Activated naive CD8-positive, alpha-beta T cell treated with anti-CD3 and anti-CD28 coated beads for 36 hours (primary cell): ENCODE measurements at regions not wholly inside any gene's neighbourhood (a gene's known extent, or its start where the extent isn't known, plus 50 kb on each side); places are given as distances from the start of the nearest gene placed in this dataset.
"Not testable (repeated sequence)": the region's sequence is repeated elsewhere in the genome, so short reads cannot be mapped to it uniquely, and the experiment has no call there.

Experiments used
- DNase-seq: peaks from one replicate; pipeline ENCODE4 v3.0.0; 2021
- H3K27ac Mint-ChIP-seq: one replicate; pipeline ENCODE4 v1.8.0; 2022; ENCODE audit warnings: mild to moderate bottlenecking, moderate library complexity, mixed read lengths
- H3K27me3 Mint-ChIP-seq: one replicate; pipeline ENCODE4 v1.8.0; 2022; ENCODE audit warnings: mild to moderate bottlenecking, mixed read lengths
- H3K36me3 Mint-ChIP-seq: one replicate; pipeline ENCODE4 v1.8.0; 2021; ENCODE audit warnings: mild to moderate bottlenecking, mixed read lengths
- H3K4me1 Mint-ChIP-seq: one replicate; pipeline ENCODE4 v1.8.0; 2021; ENCODE audit warnings: mixed read lengths
- H3K4me3 Mint-ChIP-seq: one replicate; pipeline ENCODE4 v1.8.0; 2022; ENCODE audit warnings: mild to moderate bottlenecking, moderate library complexity, mixed read lengths
- H3K9me3 Mint-ChIP-seq: one replicate; pipeline ENCODE4 v1.8.0; 2022; ENCODE audit warnings: mixed read lengths

- no peak overlapping the region for H3K27ac Mint-ChIP-seq
- no peak overlapping the region for H3K4me3 Mint-ChIP-seq
- DNase-seq: no peak
- H3K27me3 Mint-ChIP-seq: no peaks in the 10 kb centered on the region
- H3K36me3 Mint-ChIP-seq: no peaks in the 10 kb centered on the region
- no peaks in the 10 kb centered on the region for H3K4me1 Mint-ChIP-seq
- H3K9me3 Mint-ChIP-seq: no peaks in the 10 kb centered on the region
These were observed 710.9 kb upstream of the SPRY2 start for GRCh38 chr13:81051873-81052272.

- H3K4me3 Mint-ChIP-seq: no peak overlapping the region
- peaks cover 2% of the 10 kb centered on the region for H3K9me3 Mint-ChIP-seq
- H3K27me3 Mint-ChIP-seq: no peaks in the 10 kb centered on the region
- DNase-seq: no peak
- H3K36me3 Mint-ChIP-seq: no peaks in the 10 kb centered on the region
- H3K27ac Mint-ChIP-seq: no peak overlapping the region
- H3K4me1 Mint-ChIP-seq: no peaks in the 10 kb centered on the region
These were observed 707.1 kb upstream of the SPRY2 start for GRCh38 chr13:81048026-81048461.

- H3K36me3 Mint-ChIP-seq: no peaks in the 10 kb centered on the region
- no peak overlapping the region for H3K27ac Mint-ChIP-seq
- H3K4me1 Mint-ChIP-seq: no peaks in the 10 kb centered on the region
- H3K9me3 Mint-ChIP-seq: peaks cover 10% of the 10 kb centered on the region
- H3K27me3 Mint-ChIP-seq: no peaks in the 10 kb centered on the region
- H3K4me3 Mint-ChIP-seq: no peak overlapping the region
- no peak for DNase-seq
These were observed 700.8 kb upstream of the SPRY2 start for GRCh38 chr13:81041761-81042160.

GRCh38 chr13:81031996-81032395 lies 691.1 kb upstream of the SPRY2 start:
- Mint-ChIP-seq H3K27me3 (no peaks in the 10 kb centered on the region), H3K4me3 (no peak overlapping the region), H3K27ac (no peak overlapping the region), H3K4me1 (no peaks in the 10 kb centered on the region), H3K9me3 (peaks cover 6% of the 10 kb centered on the region), H3K36me3 (no peaks in the 10 kb centered on the region)
- DNase-seq: no peak

GRCh38 chr13:81025091-81025490 lies 684.2 kb upstream of the SPRY2 start:
- Mint-ChIP-seq H3K27ac (no peak overlapping the region), H3K36me3 (no peaks in the 10 kb centered on the region), H3K4me3 (no peak overlapping the region), H3K4me1 (no peaks in the 10 kb centered on the region), H3K27me3 (no peaks in the 10 kb centered on the region), H3K9me3 (peaks cover 23% of the 10 kb centered on the region)
- DNase-seq: no peak

GRCh38 chr13:81021284-81021840 lies 680.4 kb upstream of the SPRY2 start:
- Mint-ChIP-seq H3K4me1 (no peaks in the 10 kb centered on the region), H3K4me3 (no peak overlapping the region), H3K36me3 (no peaks in the 10 kb centered on the region), H3K27me3 (no peaks in the 10 kb centered on the region), H3K27ac (no peak overlapping the region), H3K9me3 (peaks cover 13% of the 10 kb centered on the region)
- DNase-seq: no peak

GRCh38 chr13:81020010-81020409 lies 679.1 kb upstream of the SPRY2 start:
- no peak overlapping the region for H3K4me3 Mint-ChIP-seq
- no peak for DNase-seq
- H3K4me1 Mint-ChIP-seq: no peaks in the 10 kb centered on the region
- no peaks in the 10 kb centered on the region for H3K27me3 Mint-ChIP-seq
- peaks cover 13% of the 10 kb centered on the region for H3K9me3 Mint-ChIP-seq
- no peak overlapping the region for H3K27ac Mint-ChIP-seq
- H3K36me3 Mint-ChIP-seq: no peaks in the 10 kb centered on the region

GRCh38 chr13:81018936-81019335 lies 678.0 kb upstream of the SPRY2 start:
- Mint-ChIP-seq H3K27me3 (no peaks in the 10 kb centered on the region), H3K27ac (no peak overlapping the region), H3K36me3 (no peaks in the 10 kb centered on the region), H3K4me3 (no peak overlapping the region), H3K9me3 (peaks cover 8% of the 10 kb centered on the region), H3K4me1 (no peaks in the 10 kb centered on the region)
- no peak for DNase-seq

- Mint-ChIP-seq H3K36me3 (no peaks in the 10 kb centered on the region), H3K4me1 (no peaks in the 10 kb centered on the region), H3K4me3 (no peak overlapping the region), H3K27ac (no peak overlapping the region), H3K9me3 (peaks cover 4% of the 10 kb centered on the region), H3K27me3 (no peaks in the 10 kb centered on the region)
- no peak for DNase-seq
These were observed 676.7 kb upstream of the SPRY2 start for GRCh38 chr13:81017513-81018152.

- H3K4me1 Mint-ChIP-seq: no peaks in the 10 kb centered on the region
- no peaks in the 10 kb centered on the region for H3K36me3 Mint-ChIP-seq
- no peaks in the 10 kb centered on the region for H3K27me3 Mint-ChIP-seq
- H3K9me3 Mint-ChIP-seq: peaks cover 6% of the 10 kb centered on the region
- no peak overlapping the region for H3K27ac Mint-ChIP-seq
- H3K4me3 Mint-ChIP-seq: no peak overlapping the region
- no peak for DNase-seq
These were observed 671.1 kb upstream of the SPRY2 start for GRCh38 chr13:81012031-81012430.

- no peaks in the 10 kb centered on the region for H3K27me3 Mint-ChIP-seq
- H3K4me3 Mint-ChIP-seq: no peak overlapping the region
- no peaks in the 10 kb centered on the region for H3K36me3 Mint-ChIP-seq
- no peak for DNase-seq
- H3K4me1 Mint-ChIP-seq: no peaks in the 10 kb centered on the region
- H3K9me3 Mint-ChIP-seq: peaks cover 12% of the 10 kb centered on the region
- H3K27ac Mint-ChIP-seq: no peak overlapping the region
These were observed 661.0 kb upstream of the SPRY2 start for GRCh38 chr13:81001828-81002385.

GRCh38 chr13:80998603-80999002 lies 657.7 kb upstream of the SPRY2 start:
- H3K27ac Mint-ChIP-seq, H3K27me3 Mint-ChIP-seq, H3K36me3 Mint-ChIP-seq, DNase-seq, H3K4me3 Mint-ChIP-seq, H3K9me3 Mint-ChIP-seq, H3K4me1 Mint-ChIP-seq: not testable (repeated sequence)

- H3K27me3 Mint-ChIP-seq: no peaks in the 10 kb centered on the region
- no peaks in the 10 kb centered on the region for H3K4me1 Mint-ChIP-seq
- no peak overlapping the region for H3K4me3 Mint-ChIP-seq
- H3K27ac Mint-ChIP-seq: no peak overlapping the region
- DNase-seq: no peak
- H3K36me3 Mint-ChIP-seq: no peaks in the 10 kb centered on the region
- H3K9me3 Mint-ChIP-seq: peaks cover 10% of the 10 kb centered on the region
These were observed 648.8 kb upstream of the SPRY2 start for GRCh38 chr13:80989747-80990146.

GRCh38 chr13:80989241-80989640 lies 648.3 kb upstream of the SPRY2 start:
- H3K4me3 Mint-ChIP-seq: no peak overlapping the region
- H3K9me3 Mint-ChIP-seq: peaks cover 10% of the 10 kb centered on the region
- no peaks in the 10 kb centered on the region for H3K27me3 Mint-ChIP-seq
- no peaks in the 10 kb centered on the region for H3K36me3 Mint-ChIP-seq
- no peaks in the 10 kb centered on the region for H3K4me1 Mint-ChIP-seq
- no peak overlapping the region for H3K27ac Mint-ChIP-seq
- no peak for DNase-seq

GRCh38 chr13:80988391-80989151 lies 647.6 kb upstream of the SPRY2 start:
- Mint-ChIP-seq H3K4me1 (no peaks in the 10 kb centered on the region), H3K27ac (no peak overlapping the region), H3K9me3 (peaks cover 10% of the 10 kb centered on the region), H3K36me3 (no peaks in the 10 kb centered on the region), H3K27me3 (no peaks in the 10 kb centered on the region), H3K4me3 (no peak overlapping the region)
- DNase-seq: no peak
